GM20000 (cell line): ENCODE measurements at regions not wholly inside any gene's neighbourhood (a gene's known extent, or its start where the extent isn't known, plus 50 kb on each side); places are given as distances from the start of the nearest gene placed in this dataset.

ENCODE experiments used
- DNase-seq: peaks from one replicate; pipeline ENCODE4 v3.0.0; 2012; ENCODE audit warnings: low spot score
- CTCF ChIP-seq: IDR thresholded peaks from 2 replicates; pipeline ENCODE4 v1.5.1; 2012; ENCODE audit warnings: mild to moderate bottlenecking, control low read depth; ENCODE audit errors: extremely low read depth, missing control alignments

GRCh38 chr11:116548256-116548655 is 224.5 kb downstream of the BUD13 start:
- DNase-seq = no peak
- TF ChIP-seq CTCF = no peak

- TF ChIP-seq CTCF = no peak
- DNase-seq = no peak
Measured at GRCh38 chr11:116547571-116547970, 225.2 kb downstream of the BUD13 start.

GRCh38 chr11:116545912-116546311 is 226.9 kb downstream of the BUD13 start:
- TF ChIP-seq CTCF = no peak
- DNase-seq = no peak

- TF ChIP-seq CTCF = no peak
- DNase-seq = no peak
Measured at GRCh38 chr11:116544721-116545120, 228.1 kb downstream of the BUD13 start.

GRCh38 chr11:116543911-116544475 is 228.8 kb downstream of the BUD13 start:
- no peak for TF ChIP-seq CTCF
- DNase-seq = no peak

- TF ChIP-seq CTCF = no peak
- no peak for DNase-seq
Measured at GRCh38 chr11:116543099-116543498, 229.7 kb downstream of the BUD13 start.

GRCh38 chr11:116542406-116542805 is 230.4 kb downstream of the BUD13 start:
- DNase-seq = no peak

More at GRCh38 chr11:116542406-116542805, 230.4 kb downstream of the BUD13 start:
- TF ChIP-seq CTCF = no peak
